Thymus (tissue), 11 donors: ENCODE measurements at regions not wholly inside any gene's neighbourhood (a gene's known extent, or its start where the extent isn't known, plus 50 kb on each side); places are given as distances from the start of the nearest gene placed in this dataset.

Experiments used
- DNase-seq, 9 donors: peaks; one replicate each; pipeline ENCODE4 v3.0.0-alpha.2; 2013; ENCODE audit warnings: low spot score in 9 of 9, low read depth in 6 of 9, missing footprints in 1 of 9
- H3K27ac ChIP-seq, 2 donors: one replicate each; pipeline ENCODE4 v1.5.1; 2013; ENCODE audit warnings: control low read depth in 1 of 2, low read depth in 1 of 2, low read length in 1 of 2, mild to moderate bottlenecking in 1 of 2, moderate library complexity in 1 of 2
- H3K27me3 ChIP-seq, 2 donors: one replicate each; pipeline ENCODE4 v1.5.1; 2013; ENCODE audit warnings: low read length in 1 of 2; ENCODE audit not compliant: control insufficient read depth in 2 of 2, insufficient read depth in 1 of 2
- H3K36me3 ChIP-seq, 2 donors: one replicate each; pipeline ENCODE4 v1.5.1; 2013; ENCODE audit warnings: low read length in 1 of 2, mild to moderate bottlenecking in 1 of 2, moderate library complexity in 1 of 2; ENCODE audit not compliant: control insufficient read depth in 2 of 2, insufficient read depth in 2 of 2
- H3K4me1 ChIP-seq, 2 donors: one replicate each; pipeline ENCODE4 v1.5.1; 2013; ENCODE audit warnings: low read length in 2 of 2; ENCODE audit not compliant: control insufficient read depth in 2 of 2, insufficient read depth in 2 of 2
- H3K4me3 ChIP-seq, 2 donors: one replicate each; pipeline ENCODE4 v1.5.1; 2013; ENCODE audit warnings: low read length in 2 of 2, control low read depth in 1 of 2, mild to moderate bottlenecking in 1 of 2
- H3K9me3 ChIP-seq, 2 donors: one replicate each; pipeline ENCODE4 v1.5.1; 2013; ENCODE audit warnings: low read length in 1 of 2, mild to moderate bottlenecking in 1 of 2; ENCODE audit not compliant: control insufficient read depth in 2 of 2, insufficient read depth in 1 of 2
- WGBS: extraction: QIAGEN DNeasy Blood & Tissue Kit; methylation state at CpG from one replicate; pipeline ENCODE4 v1.1.7; 2013; 5-methylcytosine and 5-hydroxymethylcytosine counted together
- donor health status: healthy.

GRCh38 chr13:111042661-111043226 lies 72.4 kb upstream of the ARHGEF7 start:
- no peaks in the 10 kb centered on the region for H3K4me1 ChIP-seq
- peaks cover 0 to 6% of the 10 kb centered on the region in 2 donors for H3K27me3 ChIP-seq
- no peaks in the 10 kb centered on the region for H3K36me3 ChIP-seq
- H3K9me3 ChIP-seq, result no peaks in the 10 kb centered on the region
- H3K27ac ChIP-seq, result no peak overlapping the region
- DNase-seq, result no peak
- H3K4me3 ChIP-seq, result no peak overlapping the region
- 79% methylated on average over 11 of the region's 11 CpGs for WGBS

- 80% methylated on average over 7 of the region's 7 CpGs for WGBS
Observed at GRCh38 chr13:111040830-111041229, 74.3 kb upstream of the ARHGEF7 start.

GRCh38 chr13:111039735-111040134 lies 75.4 kb upstream of the ARHGEF7 start:
- Histone ChIP-seq H3K27me3 (peaks cover 0 to 17% of the 10 kb centered on the region in 2 donors), H3K4me3 (no peak overlapping the region), H3K9me3 (no peaks in the 10 kb centered on the region), H3K27ac (no peak overlapping the region), H3K36me3 (no peaks in the 10 kb centered on the region), H3K4me1 (no peaks in the 10 kb centered on the region)
- WGBS, result 93% methylated on average over 5 of the region's 5 CpGs
- DNase-seq, result no peak

More at GRCh38 chr13:111040830-111041229, 74.3 kb upstream of the ARHGEF7 start:
- no peaks in the 10 kb centered on the region for H3K4me1 ChIP-seq
- H3K4me3 ChIP-seq, result no peak overlapping the region
- no peak for DNase-seq
- H3K9me3 ChIP-seq, result no peaks in the 10 kb centered on the region
- H3K27me3 ChIP-seq, result peaks cover 0 to 15% of the 10 kb centered on the region in 2 donors
- no peaks in the 10 kb centered on the region for H3K36me3 ChIP-seq
- no peak overlapping the region for H3K27ac ChIP-seq

- Histone ChIP-seq H3K4me3 (no peak overlapping the region), H3K4me1 (no peaks in the 10 kb centered on the region), H3K9me3 (no peaks in the 10 kb centered on the region), H3K36me3 (no peaks in the 10 kb centered on the region), H3K27ac (no peak overlapping the region), H3K27me3 (peaks cover 0 to 21% of the 10 kb centered on the region in 2 donors)
- 92% methylated on average over 7 of the region's 7 CpGs for WGBS
- no peak for DNase-seq
Observed at GRCh38 chr13:111038887-111039286, 76.2 kb upstream of the ARHGEF7 start.

- H3K4me3 ChIP-seq, result no peak overlapping the region
- DNase-seq, result no peak
- peaks cover 0 to 28% of the 10 kb centered on the region in 2 donors for H3K27me3 ChIP-seq
- H3K36me3 ChIP-seq, result no peaks in the 10 kb centered on the region
- H3K9me3 ChIP-seq, result no peaks in the 10 kb centered on the region
- WGBS, result 81% methylated on average over 12 of the region's 12 CpGs
- no peak overlapping the region for H3K27ac ChIP-seq
- no peaks in the 10 kb centered on the region for H3K4me1 ChIP-seq
Observed at GRCh38 chr13:111037927-111038326, 77.2 kb upstream of the ARHGEF7 start.

GRCh38 chr13:111036665-111037064 lies 78.4 kb upstream of the ARHGEF7 start:
- no peak for DNase-seq
- Histone ChIP-seq H3K4me1 (no peaks in the 10 kb centered on the region), H3K27ac (no peak overlapping the region), H3K4me3 (no peak overlapping the region), H3K36me3 (no peaks in the 10 kb centered on the region), H3K27me3 (peaks cover 0 to 27% of the 10 kb centered on the region in 2 donors), H3K9me3 (no peaks in the 10 kb centered on the region)
- WGBS, result 96% methylated on average over 7 of the region's 7 CpGs

- Histone ChIP-seq H3K4me3 (no peak overlapping the region), H3K4me1 (no peaks in the 10 kb centered on the region), H3K27ac (no peak overlapping the region), H3K27me3 (peaks cover 0 to 27% of the 10 kb centered on the region in 2 donors), H3K36me3 (no peaks in the 10 kb centered on the region), H3K9me3 (no peaks in the 10 kb centered on the region)
- DNase-seq, result no peak
- 93% methylated on average over 10 of the region's 10 CpGs for WGBS
Observed at GRCh38 chr13:111035861-111036260, 79.2 kb upstream of the ARHGEF7 start.

GRCh38 chr13:111034811-111035210 lies 80.3 kb upstream of the ARHGEF7 start:
- Histone ChIP-seq H3K9me3 (no peaks in the 10 kb centered on the region), H3K36me3 (no peaks in the 10 kb centered on the region), H3K27ac (no peak overlapping the region), H3K27me3 (peaks cover 0 to 33% of the 10 kb centered on the region in 2 donors), H3K4me1 (no peaks in the 10 kb centered on the region), H3K4me3 (no peak overlapping the region)
- WGBS, result 92% methylated on average over 2 of the region's 2 CpGs
- no peak for DNase-seq

- Histone ChIP-seq H3K9me3 (no peaks in the 10 kb centered on the region), H3K4me1 (no peaks in the 10 kb centered on the region), H3K4me3 (no peak overlapping the region), H3K36me3 (no peaks in the 10 kb centered on the region), H3K27ac (no peak overlapping the region), H3K27me3 (peaks cover 0 to 33% of the 10 kb centered on the region in 2 donors)
- WGBS, result 76% methylated on average over 16 of the region's 16 CpGs
- DNase-seq, result no peak
Observed at GRCh38 chr13:111033172-111034130, 81.7 kb upstream of the ARHGEF7 start.
